ENCODE measurements at regions not wholly inside any gene's neighbourhood (a gene's known extent, or its start where the extent isn't known, plus 50 kb on each side); places are given as distances from the start of the nearest gene placed in this dataset.

GRCh38 chr3:157832588-157832987 is 273.6 kb downstream of the SHOX2 start:
- TF ChIP-seq POLR2A (IDR thresholded peaks at IDR 0.05; ENCODE audit: control extremely low read depth in 1 of 2, low read depth in 2 of 2, low read length in 2 of 2), result no peak
- no peak for TF ChIP-seq POLR2AphosphoS5 (IDR thresholded peaks at IDR 0.05; ENCODE audit: low read depth, low read length)
- no peak for TF ChIP-seq ZNF274 (IDR thresholded peaks at IDR 0.05; ENCODE audit: borderline replicate concordance, extremely low read depth, low read length)
